ENCODE measurements at regions not wholly inside any gene's neighbourhood (a gene's known extent, or its start where the extent isn't known, plus 50 kb on each side); places are given as distances from the start of the nearest gene placed in this dataset.
"Not testable (repeated sequence)": the region's sequence is repeated elsewhere in the genome, so short reads cannot be mapped to it uniquely, and the experiment has no call there.

GRCh38 chr7:25069900-25070443 lies 55.1 kb downstream of the CYCS start:
- Histone ChIP-seq H3K27me3 (ENCODE audit: control insufficient read depth, insufficient read depth, low read length) (no peaks in the 10 kb centered on the region), H3K4me3 (ENCODE audit: insufficient read depth, low read depth, low read length) (no peak overlapping the region), H3K36me3 (replicated peaks; ENCODE audit: control insufficient read depth, insufficient read depth, low read length) (no peaks in the 10 kb centered on the region)
- DNase-seq = peak; percentile 79

DNA sequence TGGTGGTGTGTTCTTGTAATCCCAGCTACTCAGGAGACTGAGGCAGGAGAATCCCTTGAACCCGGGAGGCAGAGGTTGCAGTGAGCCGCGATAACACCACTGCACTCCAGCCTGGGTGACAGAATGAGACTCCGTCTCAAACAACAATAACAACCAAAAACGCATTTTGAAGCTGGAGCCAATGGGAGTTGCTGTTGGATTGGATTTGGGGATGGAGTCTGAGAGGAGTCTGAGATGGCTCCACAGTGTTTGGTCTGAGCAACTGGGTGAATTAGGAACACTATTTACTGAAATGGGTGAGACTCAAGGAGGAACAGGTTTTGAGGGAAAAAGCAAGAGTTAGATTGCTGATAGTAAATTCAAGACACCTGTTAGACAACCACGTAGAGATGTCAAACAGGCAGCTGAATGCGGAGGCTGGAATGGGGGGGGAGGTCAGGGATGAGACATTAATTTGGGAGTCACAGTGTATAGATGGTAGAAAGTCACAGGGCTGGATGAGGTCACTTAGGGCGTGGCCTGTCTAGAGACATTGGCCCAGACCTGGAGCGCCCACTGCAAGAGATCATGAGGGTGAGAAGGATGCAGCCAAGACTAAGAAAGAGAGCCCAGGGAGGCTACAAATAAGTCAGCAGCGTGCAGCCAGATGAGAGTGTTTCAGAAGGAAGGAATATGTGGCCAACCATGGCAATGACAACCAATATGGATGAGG lies 56.4 kb downstream of the CYCS start:
- peak; percentile 14 for DNase-seq
- no peak overlapping the region for H3K4me3 ChIP-seq (ENCODE audit: insufficient read depth, low read depth, low read length)
- H3K36me3 ChIP-seq (replicated peaks; ENCODE audit: control insufficient read depth, insufficient read depth, low read length) = no peaks in the 10 kb centered on the region
- H3K27me3 ChIP-seq (ENCODE audit: control insufficient read depth, insufficient read depth, low read length) = no peaks in the 10 kb centered on the region

DNA sequence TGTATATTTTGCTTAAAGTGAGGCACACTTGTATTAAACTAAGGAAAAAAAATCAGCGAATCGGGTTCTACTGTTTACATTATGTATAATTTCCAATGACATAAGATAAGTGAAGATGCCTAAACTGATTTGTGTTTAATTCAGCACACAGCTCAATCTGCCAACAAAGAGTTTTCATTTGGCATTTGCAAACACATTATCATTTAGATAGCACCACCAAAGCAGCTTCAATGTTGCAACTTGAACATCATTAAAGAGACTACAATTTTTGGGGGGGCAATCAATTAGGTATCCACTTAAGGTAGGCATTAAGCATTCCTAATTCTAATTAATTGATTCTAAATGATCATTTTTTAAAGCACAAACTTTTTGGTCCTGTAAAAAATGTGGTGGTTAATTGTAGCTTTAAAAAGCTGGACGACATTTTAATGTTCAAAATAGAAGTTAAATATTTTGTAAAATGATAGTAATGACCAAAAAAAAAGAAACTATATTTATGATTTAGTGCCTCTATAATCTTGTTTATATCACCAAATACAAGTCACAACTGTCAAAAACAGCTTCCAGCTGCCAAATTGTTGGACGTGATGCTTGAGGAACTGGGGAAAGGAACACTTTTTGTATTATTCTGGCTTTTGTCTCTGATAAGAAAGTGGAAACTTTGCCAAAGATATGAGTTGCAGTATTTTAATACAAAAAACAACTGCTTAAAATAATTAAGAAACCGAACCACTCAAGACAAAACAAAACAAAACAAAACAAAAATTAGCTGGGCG lies 57.1 kb downstream of the CYCS start:
- Histone ChIP-seq H3K4me3 (ENCODE audit: insufficient read depth, low read depth, low read length) (no peak overlapping the region), H3K27me3 (ENCODE audit: control insufficient read depth, insufficient read depth, low read length) (no peaks in the 10 kb centered on the region), H3K36me3 (replicated peaks; ENCODE audit: control insufficient read depth, insufficient read depth, low read length) (no peaks in the 10 kb centered on the region)
- no peak for DNase-seq

DNA sequence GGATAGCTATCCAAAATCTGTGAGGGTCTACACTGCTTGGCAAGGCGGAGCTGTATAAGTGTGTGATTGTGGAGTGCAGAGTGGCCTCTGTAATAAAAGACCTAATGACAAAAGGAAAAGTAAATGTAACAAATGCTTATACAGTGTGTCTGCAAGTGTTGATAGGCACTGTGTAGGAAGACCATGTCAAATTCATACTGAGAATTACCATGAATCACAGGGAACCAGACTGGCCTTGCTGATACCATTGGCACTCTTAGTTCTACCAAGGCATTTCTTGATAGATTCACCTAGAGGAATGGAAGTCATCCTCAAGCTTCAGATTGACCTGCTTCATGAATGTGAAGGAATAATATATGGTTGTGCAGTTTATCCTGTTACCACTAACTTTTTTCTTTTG lies 58.8 kb downstream of the CYCS start:
- no peak overlapping the region for H3K4me3 ChIP-seq (ENCODE audit: insufficient read depth, low read depth, low read length)
- DNase-seq = no peak
- H3K36me3 ChIP-seq (replicated peaks; ENCODE audit: control insufficient read depth, insufficient read depth, low read length) = no peaks in the 10 kb centered on the region
- no peaks in the 10 kb centered on the region for H3K27me3 ChIP-seq (ENCODE audit: control insufficient read depth, insufficient read depth, low read length)

GRCh38 chr7:25062380-25062779 lies 62.7 kb downstream of the CYCS start:
- no peaks in the 10 kb centered on the region for H3K27me3 ChIP-seq (ENCODE audit: control insufficient read depth, insufficient read depth, low read length)
- H3K4me3 ChIP-seq (ENCODE audit: insufficient read depth, low read depth, low read length) = no peak overlapping the region
- no peak for DNase-seq
- no peaks in the 10 kb centered on the region for H3K36me3 ChIP-seq (replicated peaks; ENCODE audit: control insufficient read depth, insufficient read depth, low read length)

DNA sequence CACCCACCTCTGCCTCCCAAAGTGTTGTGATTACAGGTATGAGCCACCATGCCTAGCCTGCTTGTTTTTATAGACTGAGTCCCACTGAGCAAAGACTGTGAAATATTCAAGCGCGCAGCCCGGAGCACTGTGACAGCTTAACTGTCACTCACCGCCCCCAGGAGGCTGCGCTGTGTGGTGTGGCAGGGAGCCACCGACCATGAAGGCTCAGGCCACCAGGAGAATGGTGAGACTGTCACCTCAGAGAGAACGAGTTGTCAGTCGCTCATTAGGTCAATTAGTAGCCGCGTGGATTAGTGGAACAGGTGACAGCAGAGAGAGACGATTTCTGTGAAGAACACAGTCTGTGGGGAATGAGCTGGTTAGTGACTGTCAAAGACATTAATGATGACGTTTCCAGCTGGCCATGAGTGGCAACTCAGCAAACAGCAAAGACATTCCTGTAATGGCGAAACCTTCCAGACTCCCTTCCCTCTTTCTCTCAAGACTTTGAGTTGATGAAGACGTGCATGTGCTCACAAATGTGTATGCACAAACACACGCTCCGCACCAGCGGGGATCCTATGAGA lies 64.5 kb downstream of the CYCS start:
- Histone ChIP-seq H3K27me3 (ENCODE audit: control insufficient read depth, insufficient read depth, low read length) (no peaks in the 10 kb centered on the region), H3K4me3 (ENCODE audit: insufficient read depth, low read depth, low read length) (no peak overlapping the region), H3K36me3 (replicated peaks; ENCODE audit: control insufficient read depth, insufficient read depth, low read length) (no peaks in the 10 kb centered on the region)
- DNase-seq = no peak

- Histone ChIP-seq H3K4me3 (ENCODE audit: insufficient read depth, low read depth, low read length) (no peak overlapping the region), H3K27me3 (ENCODE audit: control insufficient read depth, insufficient read depth, low read length) (no peaks in the 10 kb centered on the region), H3K36me3 (replicated peaks; ENCODE audit: control insufficient read depth, insufficient read depth, low read length) (no peaks in the 10 kb centered on the region)
- DNase-seq = peak; percentile 22
Observed at GRCh38 chr7:25059576-25059975, 65.5 kb downstream of the CYCS start.

- H3K27me3 ChIP-seq (ENCODE audit: control insufficient read depth, insufficient read depth, low read length) = no peaks in the 10 kb centered on the region
- H3K36me3 ChIP-seq (replicated peaks; ENCODE audit: control insufficient read depth, insufficient read depth, low read length) = no peaks in the 10 kb centered on the region
- H3K4me3 ChIP-seq (ENCODE audit: insufficient read depth, low read depth, low read length) = no peak overlapping the region
- DNase-seq = no peak
Observed at GRCh38 chr7:25056368-25056767, 68.7 kb downstream of the CYCS start.

- DNase-seq = no peak
- Histone ChIP-seq H3K36me3 (replicated peaks; ENCODE audit: control insufficient read depth, insufficient read depth, low read length) (no peaks in the 10 kb centered on the region), H3K4me3 (ENCODE audit: insufficient read depth, low read depth, low read length) (no peak overlapping the region), H3K27me3 (ENCODE audit: control insufficient read depth, insufficient read depth, low read length) (no peaks in the 10 kb centered on the region)
Observed at GRCh38 chr7:25055520-25056220, 69.4 kb downstream of the CYCS start.

DNA sequence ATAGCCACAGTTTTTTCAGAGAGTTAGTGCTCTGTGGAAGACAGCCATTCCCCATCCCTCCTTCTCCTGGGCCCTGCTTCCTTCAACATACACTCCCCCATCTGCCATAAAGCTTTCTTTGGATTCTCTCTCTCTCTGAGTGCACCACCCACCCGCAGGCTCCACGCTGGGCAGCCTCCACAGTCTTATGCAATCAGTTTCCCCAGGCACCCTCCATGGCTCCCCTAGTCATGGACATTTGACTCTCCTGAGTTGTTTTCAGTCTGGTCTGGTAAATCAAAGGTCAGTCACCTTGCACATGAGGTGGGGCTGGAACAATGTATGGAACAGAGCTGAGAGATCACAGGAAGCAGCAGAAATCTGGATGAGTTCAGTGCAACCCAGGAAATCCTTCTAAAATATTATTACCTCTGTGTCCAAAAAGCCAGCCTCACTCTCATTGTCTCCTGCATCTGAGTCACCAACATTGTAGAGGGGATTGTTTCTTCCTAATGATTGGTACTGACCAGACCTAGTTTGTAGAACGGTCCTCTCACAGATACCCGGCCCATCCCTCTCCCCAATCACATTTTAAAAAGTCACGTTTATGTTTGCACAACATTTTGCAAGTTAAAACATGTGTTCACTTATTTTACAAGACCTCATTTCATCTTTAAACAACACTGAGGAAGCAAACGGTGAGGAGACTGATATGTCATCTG lies 70.1 kb downstream of the CYCS start:
- Histone ChIP-seq H3K4me3 (ENCODE audit: insufficient read depth, low read depth, low read length) (no peak overlapping the region), H3K27me3 (ENCODE audit: control insufficient read depth, insufficient read depth, low read length) (no peaks in the 10 kb centered on the region), H3K36me3 (replicated peaks; ENCODE audit: control insufficient read depth, insufficient read depth, low read length) (no peaks in the 10 kb centered on the region)
- DNase-seq = no peak

- Histone ChIP-seq H3K36me3 (replicated peaks; ENCODE audit: control insufficient read depth, insufficient read depth, low read length) (no peaks in the 10 kb centered on the region), H3K4me3 (ENCODE audit: insufficient read depth, low read depth, low read length) (no peak overlapping the region), H3K27me3 (ENCODE audit: control insufficient read depth, insufficient read depth, low read length) (no peaks in the 10 kb centered on the region)
- no peak for DNase-seq
Observed at GRCh38 chr7:25050223-25050622, 70.2 kb upstream of the OSBPL3 start.

GRCh38 chr7:25048444-25048834 lies 68.5 kb upstream of the OSBPL3 start:
- no peak for DNase-seq
- H3K36me3 ChIP-seq (replicated peaks; ENCODE audit: control insufficient read depth, insufficient read depth, low read length) = no peaks in the 10 kb centered on the region

DNA sequence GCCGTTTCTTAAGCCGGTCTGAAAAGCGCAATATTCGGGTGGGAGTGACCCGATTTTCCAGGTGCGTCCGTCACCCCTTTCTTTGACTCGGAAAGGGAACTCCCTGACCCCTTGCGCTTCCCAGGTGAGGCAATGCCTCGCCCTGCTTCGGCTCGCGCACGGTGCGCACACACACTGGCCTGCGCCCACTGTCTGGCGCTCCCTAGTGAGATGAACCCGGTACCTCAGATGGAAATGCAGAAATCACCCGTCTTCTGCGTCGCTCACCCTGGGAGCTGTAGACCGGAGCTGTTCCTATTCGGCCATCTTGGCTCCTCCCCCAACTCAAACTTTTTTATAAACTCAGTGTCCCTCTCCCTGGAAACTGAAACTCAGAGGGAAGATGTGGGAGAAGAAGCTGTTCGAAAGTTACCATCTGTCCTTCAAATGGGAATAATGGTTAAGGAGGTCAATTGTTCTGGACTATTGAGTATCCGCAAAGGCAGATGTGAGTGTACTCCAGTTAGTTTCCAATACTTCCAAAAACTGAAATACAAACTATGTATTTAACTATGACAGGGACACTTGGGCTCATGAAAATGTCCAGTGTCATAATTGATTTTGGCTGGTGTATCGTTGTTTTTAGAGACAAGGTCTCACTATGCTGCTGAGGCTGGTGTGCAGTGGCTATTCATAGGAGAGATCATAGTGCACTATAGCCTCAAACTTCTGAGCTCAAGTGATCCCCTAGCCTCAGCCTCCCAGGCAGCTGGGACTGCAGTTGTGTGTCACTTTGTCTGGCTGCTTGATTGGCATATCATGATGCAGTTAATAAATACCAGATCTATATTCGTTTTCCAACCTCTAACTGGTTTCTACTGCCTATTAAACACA lies 67.8 kb upstream of the OSBPL3 start:
- not testable (repeated sequence) for H3K36me3 ChIP-seq (replicated peaks; ENCODE audit: control insufficient read depth, insufficient read depth, low read length); DNase-seq; H3K27me3 ChIP-seq (ENCODE audit: control insufficient read depth, insufficient read depth, low read length); H3K4me3 ChIP-seq (ENCODE audit: insufficient read depth, low read depth, low read length)

More at GRCh38 chr7:25048444-25048834, 68.5 kb upstream of the OSBPL3 start:
- Histone ChIP-seq H3K4me3 (ENCODE audit: insufficient read depth, low read depth, low read length) (no peak overlapping the region), H3K27me3 (ENCODE audit: control insufficient read depth, insufficient read depth, low read length) (no peaks in the 10 kb centered on the region)

Measured in H7 (cell line).